ENCODE measurements at regions not wholly inside any gene's neighbourhood (a gene's known extent, or its start where the extent isn't known, plus 50 kb on each side); places are given as distances from the start of the nearest gene placed in this dataset.

- no peak for TF ChIP-seq EP300 (IDR thresholded peaks at IDR 0.05)
- TF ChIP-seq CTCF (IDR thresholded peaks at IDR 0.05) = no peak
These were observed 276.3 kb upstream of the PTBP2 start for GRCh38 chr1:96445302-96445701.
